ENCODE measurements at regions not wholly inside any gene's neighbourhood (a gene's known extent, or its start where the extent isn't known, plus 50 kb on each side); places are given as distances from the start of the nearest gene placed in this dataset.

DNA sequence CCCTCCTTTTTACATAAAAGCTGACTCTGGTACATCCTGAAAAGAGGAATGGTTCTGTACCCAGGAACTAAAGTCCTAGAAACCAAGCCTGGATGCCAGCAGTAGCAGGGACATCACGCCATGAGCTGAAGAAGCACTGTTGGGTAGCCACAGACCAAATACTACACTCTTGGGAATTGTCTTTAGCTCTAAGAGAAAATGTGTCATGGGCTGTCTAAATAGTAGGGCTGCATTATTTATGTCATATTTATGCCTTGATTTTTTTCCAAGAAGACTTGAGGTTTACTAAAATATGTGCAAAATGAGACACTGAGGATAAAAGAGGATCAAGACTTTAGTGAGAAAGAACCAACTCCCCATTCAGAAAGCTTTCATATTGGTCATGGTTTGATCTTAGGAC is 213.6 kb downstream of the RAB38 start:
- TF ChIP-seq, protein P1, sequence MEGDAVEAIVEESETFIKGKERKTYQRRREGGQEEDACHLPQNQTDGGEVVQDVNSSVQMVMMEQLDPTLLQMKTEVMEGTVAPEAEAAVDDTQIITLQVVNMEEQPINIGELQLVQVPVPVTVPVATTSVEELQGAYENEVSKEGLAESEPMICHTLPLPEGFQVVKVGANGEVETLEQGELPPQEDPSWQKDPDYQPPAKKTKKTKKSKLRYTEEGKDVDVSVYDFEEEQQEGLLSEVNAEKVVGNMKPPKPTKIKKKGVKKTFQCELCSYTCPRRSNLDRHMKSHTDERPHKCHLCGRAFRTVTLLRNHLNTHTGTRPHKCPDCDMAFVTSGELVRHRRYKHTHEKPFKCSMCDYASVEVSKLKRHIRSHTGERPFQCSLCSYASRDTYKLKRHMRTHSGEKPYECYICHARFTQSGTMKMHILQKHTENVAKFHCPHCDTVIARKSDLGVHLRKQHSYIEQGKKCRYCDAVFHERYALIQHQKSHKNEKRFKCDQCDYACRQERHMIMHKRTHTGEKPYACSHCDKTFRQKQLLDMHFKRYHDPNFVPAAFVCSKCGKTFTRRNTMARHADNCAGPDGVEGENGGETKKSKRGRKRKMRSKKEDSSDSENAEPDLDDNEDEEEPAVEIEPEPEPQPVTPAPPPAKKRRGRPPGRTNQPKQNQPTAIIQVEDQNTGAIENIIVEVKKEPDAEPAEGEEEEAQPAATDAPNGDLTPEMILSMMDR (IDR thresholded peaks at IDR 0.05), result no peak
- TF ChIP-seq POLR2A (IDR thresholded peaks at IDR 0.05) (no peak), POLR2AphosphoS5 (IDR thresholded peaks at IDR 0.05; ENCODE audit: insufficient read depth in 1 of 2, low read depth in 1 of 2) (no peak)

Measured in vagina (tissue), 2 donors.